Progenitor cell of endocrine pancreas (in vitro differentiated cells): ENCODE measurements at regions not wholly inside any gene's neighbourhood (a gene's known extent, or its start where the extent isn't known, plus 50 kb on each side); places are given as distances from the start of the nearest gene placed in this dataset.

Experiments
- DNase-seq: peaks from one replicate; pipeline ENCODE4 v3.0.0; 2021; ENCODE audit warnings: low spot score; ENCODE audit not compliant: unreplicated experiment
- H3K27ac Mint-ChIP-seq: 2 replicates; pipeline ENCODE4 v1.8.0; 2021; ENCODE audit warnings: mild to moderate bottlenecking, moderate library complexity, mixed read lengths
- H3K27me3 Mint-ChIP-seq: 2 replicates; pipeline ENCODE4 v1.8.0; 2021; ENCODE audit warnings: mixed read lengths
- H3K36me3 Mint-ChIP-seq: 2 replicates; pipeline ENCODE4 v1.8.0; 2022; ENCODE audit warnings: mixed read lengths; ENCODE audit not compliant: insufficient read depth
- H3K4me1 Mint-ChIP-seq: 2 replicates; pipeline ENCODE4 v1.8.0; 2021; ENCODE audit warnings: low read depth, mixed read lengths
- H3K4me3 Mint-ChIP-seq: 2 replicates; pipeline ENCODE4 v1.8.0; 2021; ENCODE audit warnings: low read depth, mild to moderate bottlenecking, moderate library complexity, mixed read lengths
- H3K9me3 Mint-ChIP-seq: 2 replicates; pipeline ENCODE4 v1.8.0; 2021; ENCODE audit warnings: low read depth, mixed read lengths
- CTCF ChIP-seq: fragments of 200-600 bp; sonication (generic); IDR thresholded peaks from one replicate; pipeline ENCODE4 v1.5.0; 2021; ENCODE audit warnings: antibody characterized with exemption, mild to moderate bottlenecking; ENCODE audit not compliant: unreplicated experiment

- peaks cover 7% of the 10 kb centered on the region for H3K27me3 Mint-ChIP-seq
- DNase-seq: no peak
- H3K4me3 Mint-ChIP-seq: no peak overlapping the region
- no peak for TF ChIP-seq CTCF
- H3K27ac Mint-ChIP-seq: no peak overlapping the region
- H3K9me3 Mint-ChIP-seq: no peaks in the 10 kb centered on the region
- peaks cover 15% of the 10 kb centered on the region for H3K4me1 Mint-ChIP-seq
- no peaks in the 10 kb centered on the region for H3K36me3 Mint-ChIP-seq
Observed at GRCh38 chr1:204752688-204753040, 67.1 kb upstream of the LRRN2 start.

GRCh38 chr1:204754821-204755220 lies 69.3 kb upstream of the LRRN2 start:
- Mint-ChIP-seq H3K36me3 (no peaks in the 10 kb centered on the region), H3K4me1 (peaks cover 10% of the 10 kb centered on the region), H3K4me3 (no peak overlapping the region), H3K9me3 (no peaks in the 10 kb centered on the region), H3K27ac (no peak overlapping the region), H3K27me3 (peaks cover 9% of the 10 kb centered on the region)
- no peak for TF ChIP-seq CTCF
- no peak for DNase-seq

- H3K9me3 Mint-ChIP-seq: no peaks in the 10 kb centered on the region
- peaks cover 3% of the 10 kb centered on the region for H3K4me1 Mint-ChIP-seq
- H3K36me3 Mint-ChIP-seq: no peaks in the 10 kb centered on the region
- TF ChIP-seq CTCF: no peak
- H3K27me3 Mint-ChIP-seq: peaks cover 14% of the 10 kb centered on the region
- H3K4me3 Mint-ChIP-seq: no peak overlapping the region
- DNase-seq: no peak
- H3K27ac Mint-ChIP-seq: no peak overlapping the region
Observed at GRCh38 chr1:204756349-204756748, 70.8 kb upstream of the LRRN2 start.

GRCh38 chr1:204756811-204757210 lies 71.3 kb upstream of the LRRN2 start:
- H3K4me1 Mint-ChIP-seq: peaks cover 3% of the 10 kb centered on the region
- no peaks in the 10 kb centered on the region for H3K36me3 Mint-ChIP-seq
- no peak for TF ChIP-seq CTCF
- peaks cover 14% of the 10 kb centered on the region for H3K27me3 Mint-ChIP-seq
- peak overlapping the region; percentile 33 for H3K27ac Mint-ChIP-seq
- H3K9me3 Mint-ChIP-seq: no peaks in the 10 kb centered on the region
- no peak for DNase-seq
- no peak overlapping the region for H3K4me3 Mint-ChIP-seq

- Mint-ChIP-seq H3K4me1 (peaks cover 3% of the 10 kb centered on the region), H3K27ac (no peak overlapping the region), H3K36me3 (no peaks in the 10 kb centered on the region), H3K9me3 (no peaks in the 10 kb centered on the region), H3K4me3 (no peak overlapping the region), H3K27me3 (peaks cover 8% of the 10 kb centered on the region)
- no peak for DNase-seq
- TF ChIP-seq CTCF: no peak
Observed at GRCh38 chr1:204758601-204759000, 73.1 kb upstream of the LRRN2 start.
